Activated T-cell treated with anti-CD3 and anti-CD28 coated beads, Interleukin-2, amount 50 U/mL, for 4 hours (primary cell): ENCODE measurements at regions not wholly inside any gene's neighbourhood (a gene's known extent, or its start where the extent isn't known, plus 50 kb on each side); places are given as distances from the start of the nearest gene placed in this dataset.
A peak's percentile ranks its signal among the peaks of the same experiment; 100 is the strongest.

Experiments used
- ATAC-seq, 2 donors: fragments of 200-7000 bp; cut with Tn5 transposase; one replicate each; pipeline ENCODE4 v1.10.0; 2021
- DNase-seq: peaks from one replicate; pipeline ENCODE4 v3.0.0-alpha.2; 2020
- H3K27me3 Mint-ChIP-seq: one replicate; pipeline ENCODE4 v1.8.0; 2021; ENCODE audit warnings: low read depth, mixed read lengths
- H3K36me3 Mint-ChIP-seq: one replicate; pipeline ENCODE4 v1.8.0; 2022; ENCODE audit warnings: mixed read lengths; ENCODE audit not compliant: insufficient read depth
- H3K4me1 Mint-ChIP-seq: one replicate; pipeline ENCODE4 v1.8.0; 2021; ENCODE audit warnings: low read depth, mixed read lengths
- H3K4me3 Mint-ChIP-seq: one replicate; pipeline ENCODE4 v1.8.0; 2021; ENCODE audit warnings: mild to moderate bottlenecking, moderate library complexity, mixed read lengths
- H3K9me3 Mint-ChIP-seq: one replicate; pipeline ENCODE4 v1.8.0; 2021; ENCODE audit warnings: mixed read lengths

DNA sequence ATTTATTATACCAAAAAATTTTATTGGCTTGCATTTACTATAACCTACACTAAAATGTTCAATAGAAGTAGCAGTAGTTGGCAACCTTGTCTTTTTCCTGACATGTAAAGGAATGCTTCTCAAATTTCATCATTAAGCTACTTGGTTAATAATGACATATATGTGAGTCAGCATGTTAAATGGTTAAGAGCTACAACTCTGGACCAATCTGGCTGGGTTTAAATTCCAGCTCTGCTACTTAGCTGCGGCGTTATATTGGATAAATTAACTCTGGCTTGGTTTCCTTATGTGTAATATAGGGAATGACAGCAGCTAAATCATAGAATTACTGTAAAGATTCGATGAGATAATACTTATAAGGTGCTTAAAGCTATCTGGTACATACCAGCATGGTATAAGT is 53.7 kb upstream of the OTOGL start:
- DNase-seq (no peak), ATAC-seq (no peak)
- no peaks in the 10 kb centered on the region for H3K36me3 Mint-ChIP-seq
- H3K27me3 Mint-ChIP-seq: peaks cover 5% of the 10 kb centered on the region
- H3K4me3 Mint-ChIP-seq: no peak overlapping the region
- no peaks in the 10 kb centered on the region for H3K4me1 Mint-ChIP-seq
- H3K9me3 Mint-ChIP-seq: no peaks in the 10 kb centered on the region

GRCh38 chr12:80044694-80045046 is 54.7 kb upstream of the OTOGL start:
- ATAC-seq: peak in 1 of 2 donors; percentile 35
- Mint-ChIP-seq H3K36me3 (no peaks in the 10 kb centered on the region), H3K9me3 (no peaks in the 10 kb centered on the region), H3K4me3 (no peak overlapping the region), H3K4me1 (no peaks in the 10 kb centered on the region), H3K27me3 (peaks cover 3% of the 10 kb centered on the region)
- no peak for DNase-seq

- Mint-ChIP-seq H3K4me3 (no peak overlapping the region), H3K27me3 (peaks cover 3% of the 10 kb centered on the region), H3K36me3 (no peaks in the 10 kb centered on the region), H3K9me3 (no peaks in the 10 kb centered on the region), H3K4me1 (no peaks in the 10 kb centered on the region)
- DNase-seq (no peak), ATAC-seq (peak in 1 of 2 donors; percentile 40)
Observed at GRCh38 chr12:80041692-80042091, 57.6 kb upstream of the OTOGL start.

- Mint-ChIP-seq H3K36me3 (no peaks in the 10 kb centered on the region), H3K9me3 (no peaks in the 10 kb centered on the region), H3K4me1 (no peaks in the 10 kb centered on the region), H3K4me3 (no peak overlapping the region), H3K27me3 (peaks cover 3% of the 10 kb centered on the region)
- no peak for ATAC-seq
- DNase-seq: no peak
Observed at GRCh38 chr12:80041071-80041470, 58.3 kb upstream of the OTOGL start.

DNA sequence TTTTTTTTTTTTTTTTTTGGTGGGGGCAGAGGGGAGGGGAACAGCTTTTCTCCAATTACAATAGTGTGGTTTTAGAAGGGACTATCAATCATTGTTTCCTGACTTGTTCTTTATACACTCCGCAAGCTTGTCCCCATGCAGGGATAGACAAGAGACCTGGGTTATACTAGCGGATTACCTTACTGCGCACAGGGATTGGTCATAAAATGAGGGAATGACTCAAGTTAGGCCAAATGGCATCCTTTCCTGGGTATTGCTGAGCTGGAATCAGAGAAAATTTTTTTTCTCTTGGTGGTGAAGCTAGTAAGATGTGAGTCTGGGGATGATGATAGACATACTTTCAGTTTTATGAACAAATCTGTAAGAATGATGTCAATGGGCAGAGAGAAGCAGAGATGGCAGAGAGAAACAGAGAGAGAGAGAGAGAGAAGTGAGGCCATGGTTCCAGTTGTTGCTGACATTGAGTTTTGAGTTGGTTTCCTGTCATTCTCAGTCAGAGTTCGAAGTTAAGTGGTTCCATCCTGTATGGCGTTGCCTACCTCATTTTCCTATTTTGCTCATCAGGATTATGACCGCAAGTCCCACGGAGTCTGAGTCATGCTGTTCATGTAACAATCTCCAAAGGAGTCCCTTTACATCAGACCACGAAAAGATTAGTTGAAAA is 59.1 kb upstream of the OTOGL start:
- H3K4me3 Mint-ChIP-seq: no peak overlapping the region
- H3K36me3 Mint-ChIP-seq: no peaks in the 10 kb centered on the region
- H3K9me3 Mint-ChIP-seq: no peaks in the 10 kb centered on the region
- ATAC-seq (peak; percentile 32 to 48), DNase-seq (no peak)
- H3K27me3 Mint-ChIP-seq: peaks cover 3% of the 10 kb centered on the region
- H3K4me1 Mint-ChIP-seq: no peaks in the 10 kb centered on the region

DNA sequence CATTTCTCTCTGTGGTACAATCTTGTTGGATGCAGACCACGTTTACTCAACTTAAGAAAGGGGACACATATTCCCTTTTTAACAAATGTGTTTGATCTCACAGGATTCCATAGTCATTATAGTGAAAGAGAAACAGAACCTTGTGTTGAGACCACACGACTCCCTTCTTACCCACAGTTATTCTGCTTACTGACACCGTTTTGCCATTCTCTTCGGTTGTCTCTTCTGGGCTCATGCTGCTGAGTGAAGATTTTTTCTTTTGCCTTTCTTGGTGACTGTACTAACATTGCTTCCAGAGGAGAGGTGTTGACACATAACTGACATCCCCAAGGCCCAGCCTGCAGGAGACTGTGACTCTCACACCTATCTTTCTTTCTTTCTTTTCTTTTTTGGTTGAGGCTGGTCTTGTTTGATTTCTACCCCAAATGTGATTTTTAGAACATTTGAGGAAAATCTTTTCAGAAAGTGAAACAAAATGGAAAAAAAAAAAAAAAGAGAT is 61.2 kb upstream of the OTOGL start:
- H3K36me3 Mint-ChIP-seq: no peaks in the 10 kb centered on the region
- H3K4me3 Mint-ChIP-seq: no peak overlapping the region
- H3K9me3 Mint-ChIP-seq: no peaks in the 10 kb centered on the region
- peaks cover 3% of the 10 kb centered on the region for H3K27me3 Mint-ChIP-seq
- ATAC-seq (no peak), DNase-seq (no peak)
- H3K4me1 Mint-ChIP-seq: no peaks in the 10 kb centered on the region

DNA sequence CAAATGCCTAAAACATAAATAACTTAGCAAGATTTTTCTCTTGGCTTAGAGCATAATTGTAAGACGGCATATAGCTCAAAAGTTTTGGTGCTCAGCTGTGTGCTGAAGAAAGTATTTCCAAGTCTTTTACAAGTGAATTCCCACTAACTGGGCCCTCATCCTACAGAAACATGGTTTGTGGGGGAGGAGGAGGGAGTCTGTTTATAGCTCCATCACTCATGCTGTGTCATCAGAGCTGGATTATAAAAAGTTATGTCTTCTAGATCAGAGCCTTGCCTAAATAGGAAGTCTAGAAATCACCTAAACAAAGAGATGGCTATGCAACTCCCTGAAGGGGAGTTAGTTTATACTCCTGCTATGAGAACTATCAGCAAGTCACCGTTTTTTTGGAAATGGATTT is 65.9 kb upstream of the OTOGL start:
- ATAC-seq (no peak), DNase-seq (no peak)
- Mint-ChIP-seq H3K27me3 (peaks cover 3% of the 10 kb centered on the region), H3K9me3 (no peaks in the 10 kb centered on the region), H3K4me1 (no peaks in the 10 kb centered on the region), H3K4me3 (no peak overlapping the region), H3K36me3 (no peaks in the 10 kb centered on the region)

GRCh38 chr12:80032946-80033345 is 66.4 kb upstream of the OTOGL start:
- no peaks in the 10 kb centered on the region for H3K9me3 Mint-ChIP-seq
- H3K4me3 Mint-ChIP-seq: no peak overlapping the region
- H3K36me3 Mint-ChIP-seq: no peaks in the 10 kb centered on the region
- ATAC-seq: no peak
- H3K4me1 Mint-ChIP-seq: no peaks in the 10 kb centered on the region
- DNase-seq: no peak
- peaks cover 3% of the 10 kb centered on the region for H3K27me3 Mint-ChIP-seq

DNA sequence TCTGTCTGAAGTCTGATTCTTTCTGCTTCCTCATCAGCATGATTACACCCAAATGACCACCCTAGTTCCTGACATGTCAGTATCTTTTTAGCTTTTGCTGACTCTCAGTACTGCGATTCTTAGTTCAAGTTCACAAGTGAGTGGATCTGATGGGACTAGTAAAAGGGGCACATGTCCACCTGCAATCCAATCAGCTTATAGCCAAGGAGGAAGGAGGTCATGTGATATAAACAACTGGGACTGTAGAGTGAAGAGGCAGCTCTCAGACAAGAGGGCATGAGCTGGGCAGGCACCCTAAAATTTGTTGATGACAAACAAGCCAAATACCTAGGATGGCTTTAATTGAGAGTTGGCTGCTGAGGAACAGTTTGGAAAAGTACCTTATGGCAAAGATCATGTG is 68.1 kb upstream of the OTOGL start:
- Mint-ChIP-seq H3K27me3 (peaks cover 15% of the 10 kb centered on the region), H3K4me3 (no peak overlapping the region), H3K4me1 (no peaks in the 10 kb centered on the region), H3K9me3 (no peaks in the 10 kb centered on the region), H3K36me3 (no peaks in the 10 kb centered on the region)
- ATAC-seq (no peak), DNase-seq (no peak)

DNA sequence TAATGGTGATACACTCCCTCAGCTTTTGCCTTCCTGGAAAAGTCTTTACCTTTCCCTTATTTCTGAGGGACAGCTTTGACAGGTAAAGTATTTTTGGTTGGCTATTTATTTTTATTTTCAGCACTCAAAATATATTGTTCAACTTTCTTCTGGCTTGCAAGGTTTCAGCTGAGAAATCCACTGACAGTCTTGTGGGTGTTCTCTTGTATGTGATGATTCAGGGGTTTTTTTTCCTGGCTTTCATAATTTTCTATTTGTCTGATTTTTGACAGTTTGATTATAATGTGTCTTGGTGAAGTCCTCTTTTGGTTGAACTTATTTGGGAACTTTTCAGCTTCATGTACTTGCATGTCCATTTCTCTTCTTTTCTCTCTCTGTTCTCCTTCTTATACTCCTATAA is 73.7 kb upstream of the OTOGL start:
- Mint-ChIP-seq H3K4me3 (no peak overlapping the region), H3K4me1 (no peaks in the 10 kb centered on the region), H3K9me3 (peaks cover 6% of the 10 kb centered on the region), H3K36me3 (no peaks in the 10 kb centered on the region), H3K27me3 (peaks cover 16% of the 10 kb centered on the region)
- no peak for ATAC-seq
- DNase-seq: no peak

- DNase-seq (no peak), ATAC-seq (no peak)
- no peaks in the 10 kb centered on the region for H3K36me3 Mint-ChIP-seq
- H3K4me3 Mint-ChIP-seq: no peak overlapping the region
- H3K27me3 Mint-ChIP-seq: peaks cover 3% of the 10 kb centered on the region
- no peaks in the 10 kb centered on the region for H3K9me3 Mint-ChIP-seq
- H3K4me1 Mint-ChIP-seq: no peaks in the 10 kb centered on the region
Observed at GRCh38 chr12:80019691-80020090, 79.6 kb upstream of the OTOGL start.

DNA sequence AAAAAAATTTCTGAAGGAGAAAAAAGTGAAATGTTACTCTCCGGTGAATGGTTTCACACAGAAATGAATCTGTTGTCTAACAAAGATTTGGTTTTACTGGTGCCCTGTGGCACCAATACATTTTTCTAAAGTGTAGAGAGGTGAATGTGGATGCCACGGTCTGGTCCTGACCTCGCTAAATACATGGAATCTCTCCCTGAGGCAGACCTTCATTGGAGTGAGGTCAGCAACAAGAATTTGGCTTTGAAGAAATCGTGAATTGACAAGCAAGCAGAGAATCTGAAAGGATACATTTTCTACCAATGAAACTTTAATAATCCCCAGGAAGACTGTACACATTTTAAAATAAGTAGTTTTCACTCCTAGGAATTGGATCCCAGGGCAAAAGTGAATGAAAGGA is 81.2 kb upstream of the OTOGL start:
- DNase-seq (no peak), ATAC-seq (no peak)
- H3K36me3 Mint-ChIP-seq: no peaks in the 10 kb centered on the region
- no peaks in the 10 kb centered on the region for H3K4me1 Mint-ChIP-seq
- H3K4me3 Mint-ChIP-seq: no peak overlapping the region
- peaks cover 4% of the 10 kb centered on the region for H3K27me3 Mint-ChIP-seq
- H3K9me3 Mint-ChIP-seq: no peaks in the 10 kb centered on the region

- H3K36me3 Mint-ChIP-seq: no peaks in the 10 kb centered on the region
- H3K4me3 Mint-ChIP-seq: no peak overlapping the region
- no peaks in the 10 kb centered on the region for H3K9me3 Mint-ChIP-seq
- peaks cover 4% of the 10 kb centered on the region for H3K27me3 Mint-ChIP-seq
- DNase-seq (no peak), ATAC-seq (no peak)
- H3K4me1 Mint-ChIP-seq: no peaks in the 10 kb centered on the region
Observed at GRCh38 chr12:80017261-80017870, 82.0 kb upstream of the OTOGL start.

DNA sequence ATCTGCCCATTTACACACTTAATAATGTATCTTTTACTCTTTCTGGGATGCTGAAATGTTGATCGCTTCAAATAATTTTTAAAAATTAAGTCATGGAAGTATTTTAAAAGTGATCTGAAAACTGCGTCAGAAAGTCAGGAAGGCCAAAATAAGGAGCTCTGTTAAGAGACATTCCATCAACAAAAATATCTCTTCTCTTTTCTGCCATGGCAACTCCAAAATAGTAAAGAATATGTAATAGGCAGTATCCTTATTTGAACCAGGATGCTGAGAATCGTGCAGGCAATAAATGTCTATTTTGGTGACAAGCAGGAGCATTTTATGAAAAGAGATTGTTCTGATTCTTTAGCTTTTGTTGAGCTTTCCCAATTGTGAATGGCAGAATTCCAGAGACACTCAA is 81.8 kb upstream of the PPP1R12A start:
- H3K27me3 Mint-ChIP-seq: peaks cover 4% of the 10 kb centered on the region
- H3K9me3 Mint-ChIP-seq: no peaks in the 10 kb centered on the region
- DNase-seq: no peak
- no peaks in the 10 kb centered on the region for H3K4me1 Mint-ChIP-seq
- ATAC-seq: no peak
- no peaks in the 10 kb centered on the region for H3K36me3 Mint-ChIP-seq
- H3K4me3 Mint-ChIP-seq: no peak overlapping the region

DNA sequence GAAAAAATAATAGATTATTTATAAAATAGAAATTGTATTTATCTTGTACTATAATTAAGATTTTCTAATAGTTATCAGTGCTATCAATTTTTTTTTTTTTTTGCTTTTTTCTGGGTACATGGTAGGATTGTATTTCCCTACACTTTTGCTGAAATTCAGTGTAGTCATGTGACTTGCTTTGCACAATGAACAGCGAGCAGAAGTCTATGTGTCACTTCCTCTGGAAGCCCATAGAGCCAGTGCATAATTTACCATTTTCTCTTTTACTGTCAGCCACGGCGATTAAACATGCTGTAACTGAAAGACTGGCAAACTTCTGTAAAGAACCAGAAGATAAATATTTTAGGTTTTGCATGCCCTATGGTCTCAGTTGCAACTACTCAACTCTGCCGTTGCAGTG is 80.8 kb upstream of the PPP1R12A start:
- Mint-ChIP-seq H3K27me3 (peaks cover 4% of the 10 kb centered on the region), H3K4me1 (no peaks in the 10 kb centered on the region)
- no peak for ATAC-seq

More for the DNA sequence above, 80.8 kb upstream of the PPP1R12A start:
- no peaks in the 10 kb centered on the region for H3K36me3 Mint-ChIP-seq
- DNase-seq: no peak
- H3K4me3 Mint-ChIP-seq: no peak overlapping the region
- no peaks in the 10 kb centered on the region for H3K9me3 Mint-ChIP-seq
